Left colon (tissue), 2 donors: ENCODE measurements at regions not wholly inside any gene's neighbourhood (a gene's known extent, or its start where the extent isn't known, plus 50 kb on each side); places are given as distances from the start of the nearest gene placed in this dataset.

ENCODE experiments used
- ATAC-seq: fragments of 200-7000 bp; cut with Tn5 transposase; one replicate; pipeline ENCODE4 v1.9.1; 2020; ENCODE audit warnings: mild to moderate bottlenecking, moderate library complexity
- DNase-seq, 2 donors: peaks; one replicate each; pipeline ENCODE4 v3.0.0-alpha.2; 2020
- intact Hi-C, 2 donors: fragments of 100-400 bp; cut with DNase I in 1 of 2; cut with micrococcal nuclease in 1 of 2; formaldehyde crosslinking; loops; one replicate each; pipeline versions ENCODE4 v1.11.2 to v1.14.0; 2022; cut with DNase I, micrococcal nuclease
- donor health status: DM: no; HTN: no; CAD: no.
- donor health status: DM: yes; HTN: yes; CAD: no.

GRCh38 chr4:58935332-58935731 is 1825.1 kb upstream of the IGFBP7 start:
- intact Hi-C loops, result no loop called here
- DNase-seq, result no peak
- no peak for ATAC-seq

GRCh38 chr4:58936436-58936835 is 1826.3 kb upstream of the IGFBP7 start:
- ATAC-seq, result no peak
- DNase-seq, result no peak
- intact Hi-C loops, result no loop called here

GRCh38 chr4:58940167-58940566 is 1830.0 kb upstream of the IGFBP7 start:
- ATAC-seq, result no peak
- intact Hi-C loops, result no loop called here
- DNase-seq, result no peak

- ATAC-seq (no peak), DNase-seq (no peak)
- intact Hi-C loops, result no loop called here
These were observed 1831.1 kb upstream of the IGFBP7 start for GRCh38 chr4:58941286-58941685.

- ATAC-seq, result no peak
These were observed 1843.4 kb upstream of the IGFBP7 start for GRCh38 chr4:58953575-58953974.

GRCh38 chr4:58957711-58958110 is 1847.5 kb upstream of the IGFBP7 start:
- intact Hi-C loops, result no loop called here
- ATAC-seq, result no peak
- DNase-seq, result no peak

More at GRCh38 chr4:58953575-58953974, 1843.4 kb upstream of the IGFBP7 start:
- intact Hi-C loops, result no loop called here
- no peak for DNase-seq

GRCh38 chr4:58961283-58961682 is 1851.1 kb upstream of the IGFBP7 start:
- DNase-seq (no peak), ATAC-seq (no peak)
- intact Hi-C loops, result no loop called here

- intact Hi-C loops, result no loop called here
- ATAC-seq, result no peak
- no peak for DNase-seq
These were observed 1851.7 kb upstream of the IGFBP7 start for GRCh38 chr4:58961925-58962324.

GRCh38 chr4:58962424-58962823 is 1852.2 kb upstream of the IGFBP7 start:
- ATAC-seq (no peak), DNase-seq (no peak)
- intact Hi-C loops, result no loop called here

- intact Hi-C loops, result no loop called here
- no peak for ATAC-seq
- no peak for DNase-seq
These were observed 1871.6 kb upstream of the IGFBP7 start for GRCh38 chr4:58981828-58982227.

- ATAC-seq, result no peak
- intact Hi-C loops, result no loop called here
- no peak for DNase-seq
These were observed 1873.7 kb upstream of the IGFBP7 start for GRCh38 chr4:58983887-58984286.

- DNase-seq (no peak), ATAC-seq (no peak)
- intact Hi-C loops, result no loop called here
These were observed 1892.0 kb upstream of the IGFBP7 start for GRCh38 chr4:59002148-59002547.

GRCh38 chr4:59024257-59024656 is 1914.1 kb upstream of the IGFBP7 start:
- intact Hi-C loops, result no loop called here
- ATAC-seq (no peak), DNase-seq (no peak)

GRCh38 chr4:59037812-59038211 is 1927.6 kb upstream of the IGFBP7 start:
- no peak for ATAC-seq
- intact Hi-C loops, result no loop called here
- DNase-seq, result no peak

- intact Hi-C loops, result no loop called here
- ATAC-seq, result no peak
- DNase-seq, result no peak
These were observed 1928.9 kb upstream of the IGFBP7 start for GRCh38 chr4:59039046-59039445.

GRCh38 chr4:59044286-59044900 is 1934.2 kb upstream of the IGFBP7 start:
- intact Hi-C loops, result no loop called here
- ATAC-seq (no peak), DNase-seq (no peak)

- DNase-seq (no peak), ATAC-seq (no peak)
- intact Hi-C loops, result no loop called here
These were observed 1943.9 kb upstream of the IGFBP7 start for GRCh38 chr4:59054086-59054485.

- intact Hi-C loops, result no loop called here
- DNase-seq, result no peak
- no peak for ATAC-seq
These were observed 1947.6 kb upstream of the IGFBP7 start for GRCh38 chr4:59057804-59058203.

GRCh38 chr4:59058543-59058942 is 1948.4 kb upstream of the IGFBP7 start:
- no peak for ATAC-seq
- DNase-seq, result no peak
- intact Hi-C loops, result no loop called here

- ATAC-seq (no peak), DNase-seq (no peak)
- intact Hi-C loops, result no loop called here
These were observed 1950.0 kb upstream of the IGFBP7 start for GRCh38 chr4:59060002-59060846.

GRCh38 chr4:59060895-59061294 is 1950.7 kb upstream of the IGFBP7 start:
- ATAC-seq (no peak), DNase-seq (no peak)
- intact Hi-C loops, result no loop called here
